HepG2 (cell line): ENCODE measurements at regions not wholly inside any gene's neighbourhood (a gene's known extent, or its start where the extent isn't known, plus 50 kb on each side); places are given as distances from the start of the nearest gene placed in this dataset.

ENCODE experiments used
- AGO2 ChIP-seq: fragments of 200-400 bp; formaldehyde crosslinking; optimal IDR thresholded peaks from 2 replicates; pipeline ENCODE3; 2017; ENCODE audit warnings: mild to moderate bottlenecking, low read depth, low read length, moderate library complexity
- ARID2 ChIP-seq: sonication (generic); formaldehyde crosslinking; IDR thresholded peaks from 2 replicates; pipeline ENCODE4 v1.8.1; 2022; ENCODE audit warnings: mild to moderate bottlenecking, missing genetic modification reagents, borderline replicate concordance
- PLSCR1 ChIP-seq: sonication (generic); formaldehyde crosslinking; IDR thresholded peaks from 2 replicates; pipeline ENCODE4 v1.5.0; 2020; ENCODE audit warnings: missing genetic modification reagents, mild to moderate bottlenecking, borderline replicate concordance
- ZFP36L2 ChIP-seq: sonication (generic); formaldehyde crosslinking; IDR thresholded peaks from 2 replicates; pipeline ENCODE4 v1.4.0; 2020; ENCODE audit warnings: missing genetic modification reagents
- ZFYVE20 ChIP-seq: sonication (generic); formaldehyde crosslinking; IDR thresholded peaks from 2 replicates; pipeline ENCODE4 v1.8.0; 2023; ENCODE audit warnings: low read depth, mild to moderate bottlenecking, moderate library complexity, missing genetic modification reagents, borderline replicate concordance
- ZNF101 ChIP-seq: sonication (generic); formaldehyde crosslinking; IDR thresholded peaks from 2 replicates; pipeline ENCODE4 v1.4.0; 2020; ENCODE audit warnings: mild to moderate bottlenecking, low read depth, missing genetic modification reagents, borderline replicate concordance
- ZNF205 ChIP-seq: IDR thresholded peaks from 2 replicates; pipeline ENCODE4 v1.6.1; 2018; ENCODE audit warnings: missing biosample characterization, missing genetic modification reagents
- ZNF280B ChIP-seq: sonication (generic); formaldehyde crosslinking; IDR thresholded peaks from 2 replicates; pipeline ENCODE4 v1.5.0; 2020; ENCODE audit warnings: missing genetic modification reagents, mild to moderate bottlenecking, borderline replicate concordance
- ZNF891 ChIP-seq: sonication (generic); formaldehyde crosslinking; IDR thresholded peaks from 2 replicates; pipeline ENCODE4 v1.5.0; 2020; ENCODE audit warnings: mild to moderate bottlenecking, missing genetic modification reagents
- ZSCAN25 ChIP-seq: sonication (generic); formaldehyde crosslinking; IDR thresholded peaks from 2 replicates; pipeline ENCODE4 v1.8.0; 2022; ENCODE audit warnings: mild to moderate bottlenecking, missing genetic modification reagents
- TF ChIP-seq, protein P1 (sequence below): sonication (generic); formaldehyde crosslinking; IDR thresholded peaks from one replicate; pipeline ENCODE4 v1.5.1; 2020; ENCODE audit warnings: mild to moderate bottlenecking, missing genetic modification reagents; ENCODE audit errors: not compliant biosample characterization
- TF ChIP-seq, protein P2 (sequence below): sonication (generic); formaldehyde crosslinking; IDR thresholded peaks from 2 replicates; pipeline ENCODE4 v1.8.1; 2023; ENCODE audit warnings: mild to moderate bottlenecking, missing genetic modification reagents
- TF ChIP-seq, protein P3 (sequence below): sonication (generic); formaldehyde crosslinking; IDR thresholded peaks from 2 replicates; pipeline ENCODE4 v1.4.0; 2020; ENCODE audit warnings: missing genetic modification reagents

- TF ChIP-seq ZNF101 (CRISPR knock-in tag), result no peak
- no peak for TF ChIP-seq ZNF280B (CRISPR knock-in tag)
- TF ChIP-seq AGO2, result no peak
- TF ChIP-seq, protein P1, sequence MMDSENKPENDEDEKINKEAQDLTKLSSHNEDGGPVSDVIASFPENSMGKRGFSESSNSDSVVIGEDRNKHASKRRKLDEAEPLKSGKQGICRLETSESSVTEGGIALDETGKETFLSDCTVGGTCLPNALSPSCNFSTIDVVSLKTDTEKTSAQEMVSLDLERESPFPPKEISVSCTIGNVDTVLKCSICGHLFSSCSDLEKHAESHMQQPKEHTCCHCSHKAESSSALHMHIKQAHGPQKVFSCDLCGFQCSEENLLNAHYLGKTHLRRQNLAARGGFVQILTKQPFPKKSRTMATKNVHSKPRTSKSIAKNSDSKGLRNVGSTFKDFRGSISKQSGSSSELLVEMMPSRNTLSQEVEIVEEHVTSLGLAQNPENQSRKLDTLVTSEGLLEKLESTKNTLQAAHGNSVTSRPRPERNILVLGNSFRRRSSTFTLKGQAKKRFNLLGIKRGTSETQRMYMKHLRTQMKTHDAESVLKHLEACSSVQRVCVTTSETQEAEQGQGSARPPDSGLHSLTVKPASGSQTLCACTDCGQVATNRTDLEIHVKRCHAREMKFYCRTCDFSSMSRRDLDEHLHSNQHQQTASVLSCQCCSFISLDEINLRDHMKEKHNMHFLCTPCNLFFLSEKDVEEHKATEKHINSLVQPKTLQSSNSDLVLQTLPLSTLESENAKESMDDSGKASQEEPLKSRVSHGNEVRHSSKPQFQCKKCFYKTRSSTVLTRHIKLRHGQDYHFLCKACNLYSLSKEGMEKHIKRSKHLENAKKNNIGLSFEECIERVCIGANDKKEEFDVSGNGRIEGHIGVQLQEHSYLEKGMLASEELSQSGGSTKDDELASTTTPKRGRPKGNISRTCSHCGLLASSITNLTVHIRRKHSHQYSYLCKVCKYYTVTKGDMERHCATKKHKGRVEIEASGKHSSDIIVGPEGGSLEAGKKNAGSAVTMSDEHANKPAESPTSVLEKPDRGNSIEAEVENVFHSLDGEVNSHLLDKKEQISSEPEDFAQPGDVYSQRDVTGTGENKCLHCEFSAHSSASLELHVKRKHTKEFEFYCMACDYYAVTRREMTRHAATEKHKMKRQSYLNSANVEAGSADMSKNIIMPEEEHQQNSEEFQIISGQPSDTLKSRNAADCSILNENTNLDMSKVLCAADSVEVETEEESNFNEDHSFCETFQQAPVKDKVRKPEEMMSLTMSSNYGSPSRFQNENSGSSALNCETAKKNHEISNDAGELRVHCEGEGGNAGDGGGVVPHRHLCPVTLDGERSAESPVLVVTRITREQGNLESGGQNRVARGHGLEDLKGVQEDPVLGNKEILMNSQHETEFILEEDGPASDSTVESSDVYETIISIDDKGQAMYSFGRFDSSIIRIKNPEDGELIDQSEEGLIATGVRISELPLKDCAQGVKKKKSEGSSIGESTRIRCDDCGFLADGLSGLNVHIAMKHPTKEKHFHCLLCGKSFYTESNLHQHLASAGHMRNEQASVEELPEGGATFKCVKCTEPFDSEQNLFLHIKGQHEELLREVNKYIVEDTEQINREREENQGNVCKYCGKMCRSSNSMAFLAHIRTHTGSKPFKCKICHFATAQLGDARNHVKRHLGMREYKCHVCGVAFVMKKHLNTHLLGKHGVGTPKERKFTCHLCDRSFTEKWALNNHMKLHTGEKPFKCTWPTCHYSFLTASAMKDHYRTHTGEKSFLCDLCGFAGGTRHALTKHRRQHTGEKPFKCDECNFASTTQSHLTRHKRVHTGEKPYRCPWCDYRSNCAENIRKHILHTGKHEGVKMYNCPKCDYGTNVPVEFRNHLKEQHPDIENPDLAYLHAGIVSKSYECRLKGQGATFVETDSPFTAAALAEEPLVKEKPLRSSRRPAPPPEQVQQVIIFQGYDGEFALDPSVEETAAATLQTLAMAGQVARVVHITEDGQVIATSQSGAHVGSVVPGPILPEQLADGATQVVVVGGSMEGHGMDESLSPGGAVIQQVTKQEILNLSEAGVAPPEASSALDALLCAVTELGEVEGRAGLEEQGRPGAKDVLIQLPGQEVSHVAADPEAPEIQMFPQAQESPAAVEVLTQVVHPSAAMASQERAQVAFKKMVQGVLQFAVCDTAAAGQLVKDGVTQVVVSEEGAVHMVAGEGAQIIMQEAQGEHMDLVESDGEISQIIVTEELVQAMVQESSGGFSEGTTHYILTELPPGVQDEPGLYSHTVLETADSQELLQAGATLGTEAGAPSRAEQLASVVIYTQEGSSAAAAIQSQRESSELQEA (CRISPR knock-in tag), result no peak
- TF ChIP-seq ZSCAN25 (CRISPR knock-in tag), result no peak
- no peak for TF ChIP-seq ZFYVE20
- TF ChIP-seq ARID2 (CRISPR knock-in tag), result no peak
- TF ChIP-seq, protein P2, sequence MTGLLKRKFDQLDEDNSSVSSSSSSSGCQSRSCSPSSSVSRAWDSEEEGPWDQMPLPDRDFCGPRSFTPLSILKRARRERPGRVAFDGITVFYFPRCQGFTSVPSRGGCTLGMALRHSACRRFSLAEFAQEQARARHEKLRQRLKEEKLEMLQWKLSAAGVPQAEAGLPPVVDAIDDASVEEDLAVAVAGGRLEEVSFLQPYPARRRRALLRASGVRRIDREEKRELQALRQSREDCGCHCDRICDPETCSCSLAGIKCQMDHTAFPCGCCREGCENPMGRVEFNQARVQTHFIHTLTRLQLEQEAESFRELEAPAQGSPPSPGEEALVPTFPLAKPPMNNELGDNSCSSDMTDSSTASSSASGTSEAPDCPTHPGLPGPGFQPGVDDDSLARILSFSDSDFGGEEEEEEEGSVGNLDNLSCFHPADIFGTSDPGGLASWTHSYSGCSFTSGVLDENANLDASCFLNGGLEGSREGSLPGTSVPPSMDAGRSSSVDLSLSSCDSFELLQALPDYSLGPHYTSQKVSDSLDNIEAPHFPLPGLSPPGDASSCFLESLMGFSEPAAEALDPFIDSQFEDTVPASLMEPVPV, result no peak
- TF ChIP-seq PLSCR1 (CRISPR knock-in tag), result no peak
- TF ChIP-seq, protein P3, sequence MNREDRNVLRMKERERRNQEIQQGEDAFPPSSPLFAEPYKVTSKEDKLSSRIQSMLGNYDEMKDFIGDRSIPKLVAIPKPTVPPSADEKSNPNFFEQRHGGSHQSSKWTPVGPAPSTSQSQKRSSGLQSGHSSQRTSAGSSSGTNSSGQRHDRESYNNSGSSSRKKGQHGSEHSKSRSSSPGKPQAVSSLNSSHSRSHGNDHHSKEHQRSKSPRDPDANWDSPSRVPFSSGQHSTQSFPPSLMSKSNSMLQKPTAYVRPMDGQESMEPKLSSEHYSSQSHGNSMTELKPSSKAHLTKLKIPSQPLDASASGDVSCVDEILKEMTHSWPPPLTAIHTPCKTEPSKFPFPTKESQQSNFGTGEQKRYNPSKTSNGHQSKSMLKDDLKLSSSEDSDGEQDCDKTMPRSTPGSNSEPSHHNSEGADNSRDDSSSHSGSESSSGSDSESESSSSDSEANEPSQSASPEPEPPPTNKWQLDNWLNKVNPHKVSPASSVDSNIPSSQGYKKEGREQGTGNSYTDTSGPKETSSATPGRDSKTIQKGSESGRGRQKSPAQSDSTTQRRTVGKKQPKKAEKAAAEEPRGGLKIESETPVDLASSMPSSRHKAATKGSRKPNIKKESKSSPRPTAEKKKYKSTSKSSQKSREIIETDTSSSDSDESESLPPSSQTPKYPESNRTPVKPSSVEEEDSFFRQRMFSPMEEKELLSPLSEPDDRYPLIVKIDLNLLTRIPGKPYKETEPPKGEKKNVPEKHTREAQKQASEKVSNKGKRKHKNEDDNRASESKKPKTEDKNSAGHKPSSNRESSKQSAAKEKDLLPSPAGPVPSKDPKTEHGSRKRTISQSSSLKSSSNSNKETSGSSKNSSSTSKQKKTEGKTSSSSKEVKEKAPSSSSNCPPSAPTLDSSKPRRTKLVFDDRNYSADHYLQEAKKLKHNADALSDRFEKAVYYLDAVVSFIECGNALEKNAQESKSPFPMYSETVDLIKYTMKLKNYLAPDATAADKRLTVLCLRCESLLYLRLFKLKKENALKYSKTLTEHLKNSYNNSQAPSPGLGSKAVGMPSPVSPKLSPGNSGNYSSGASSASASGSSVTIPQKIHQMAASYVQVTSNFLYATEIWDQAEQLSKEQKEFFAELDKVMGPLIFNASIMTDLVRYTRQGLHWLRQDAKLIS (CRISPR knock-in tag), result no peak
- no peak for TF ChIP-seq ZNF891 (CRISPR knock-in tag)
- TF ChIP-seq ZFP36L2 (CRISPR knock-in tag), result no peak
- no peak for TF ChIP-seq ZNF205 (CRISPR knock-in tag)
Measured at GRCh38 chr7:54864663-54865062, 105.7 kb upstream of the SEC61G start (continued).
